ENCODE measurements at regions not wholly inside any gene's neighbourhood (a gene's known extent, or its start where the extent isn't known, plus 50 kb on each side); places are given as distances from the start of the nearest gene placed in this dataset.

DNA sequence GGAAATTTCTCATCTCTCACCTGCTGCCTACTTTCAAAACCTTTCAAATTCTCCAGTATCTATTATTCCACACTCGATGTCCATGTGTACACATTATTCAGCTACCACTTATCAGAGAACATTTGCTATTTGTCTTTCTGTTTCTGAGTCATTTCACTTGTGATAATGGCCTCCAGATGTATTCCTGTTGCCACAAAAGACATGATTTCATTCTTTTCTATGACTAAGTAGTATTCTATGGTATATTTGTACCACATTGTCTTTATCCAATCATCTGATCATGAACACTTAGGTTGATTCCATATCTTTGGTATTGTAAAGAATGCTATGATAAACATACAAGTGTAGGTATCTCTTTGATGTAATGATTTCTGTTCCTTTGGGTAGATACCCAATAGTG lies 310.1 kb upstream of the SPOCK3 start:
- Mint-ChIP-seq H3K27me3 (no peaks in the 10 kb centered on the region), H3K36me3 (ENCODE audit: insufficient read depth) (no peaks in the 10 kb centered on the region), H3K4me1 (ENCODE audit: low read depth in 2 of 2) (no peaks in the 10 kb centered on the region), H3K27ac (no peak overlapping the region), H3K9me3 (peaks cover 3 to 8% of the 10 kb centered on the region in 2 donors), H3K4me3 (no peak overlapping the region)
- ATAC-seq (replicated peaks) (no peak), DNase-seq (no peak)

DNA sequence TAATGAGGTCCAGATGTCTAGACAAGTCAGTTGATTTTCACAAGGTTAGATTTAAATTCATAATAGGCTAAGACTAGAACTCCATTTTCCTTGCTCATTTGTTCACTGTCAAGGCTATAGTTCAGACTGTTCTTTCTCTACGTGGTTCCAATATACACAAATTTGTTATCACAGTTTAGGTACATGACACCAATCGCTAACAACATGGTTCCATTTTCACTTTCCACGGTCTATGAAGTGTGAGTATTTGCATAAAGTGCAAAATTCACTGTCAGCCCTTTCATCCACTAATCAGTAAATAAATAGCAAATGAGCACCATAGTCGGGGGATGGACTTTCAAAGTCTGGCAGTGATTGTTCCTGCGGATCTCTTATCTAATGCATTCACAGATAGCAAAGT lies 315.7 kb upstream of the SPOCK3 start:
- Mint-ChIP-seq H3K27ac (no peak overlapping the region), H3K4me1 (ENCODE audit: low read depth in 2 of 2) (no peaks in the 10 kb centered on the region), H3K36me3 (ENCODE audit: insufficient read depth) (no peaks in the 10 kb centered on the region), H3K4me3 (no peak overlapping the region), H3K27me3 (no peaks in the 10 kb centered on the region), H3K9me3 (peaks cover 8 to 12% of the 10 kb centered on the region in 2 donors)
- DNase-seq (no peak), ATAC-seq (replicated peaks) (no peak)

DNA sequence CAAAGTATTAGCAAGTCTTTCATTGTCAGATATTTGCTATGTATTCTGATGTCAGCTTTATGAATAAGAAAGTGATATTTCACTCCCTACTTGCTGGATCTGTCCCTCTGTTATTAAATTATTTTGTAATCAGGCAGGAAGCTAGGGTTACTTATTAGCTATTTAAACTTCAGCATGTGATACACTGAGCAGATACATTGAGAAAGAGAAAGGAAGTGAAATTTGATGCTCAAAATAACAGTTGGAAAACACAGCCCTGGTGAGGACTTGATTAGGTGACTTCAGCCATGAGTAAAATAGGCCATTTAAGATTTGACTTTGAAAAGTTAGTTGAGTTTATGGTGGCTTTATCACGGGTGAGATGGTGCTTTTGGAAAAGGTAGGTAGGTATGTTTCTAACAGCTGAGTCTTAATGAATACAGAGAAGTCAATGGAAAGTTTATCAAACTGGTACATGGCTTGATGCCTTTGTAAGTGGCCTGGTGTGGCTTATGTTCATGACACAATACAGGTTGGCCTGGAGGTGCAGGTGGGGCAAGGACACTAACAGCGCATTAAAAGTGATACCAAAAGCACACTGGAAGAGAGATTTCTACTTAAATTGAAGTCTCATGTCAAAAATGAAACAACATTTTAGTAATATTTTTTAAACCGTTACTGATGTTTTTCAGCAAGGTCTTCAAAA lies 321.2 kb upstream of the SPOCK3 start:
- Mint-ChIP-seq H3K27me3 (no peaks in the 10 kb centered on the region), H3K4me3 (no peak overlapping the region), H3K9me3 (peaks cover 14 to 15% of the 10 kb centered on the region in 2 donors), H3K27ac (no peak overlapping the region), H3K36me3 (ENCODE audit: insufficient read depth) (no peaks in the 10 kb centered on the region), H3K4me1 (ENCODE audit: low read depth in 2 of 2) (no peaks in the 10 kb centered on the region)
- no peak for ATAC-seq (replicated peaks)
- DNase-seq, result no peak

DNA sequence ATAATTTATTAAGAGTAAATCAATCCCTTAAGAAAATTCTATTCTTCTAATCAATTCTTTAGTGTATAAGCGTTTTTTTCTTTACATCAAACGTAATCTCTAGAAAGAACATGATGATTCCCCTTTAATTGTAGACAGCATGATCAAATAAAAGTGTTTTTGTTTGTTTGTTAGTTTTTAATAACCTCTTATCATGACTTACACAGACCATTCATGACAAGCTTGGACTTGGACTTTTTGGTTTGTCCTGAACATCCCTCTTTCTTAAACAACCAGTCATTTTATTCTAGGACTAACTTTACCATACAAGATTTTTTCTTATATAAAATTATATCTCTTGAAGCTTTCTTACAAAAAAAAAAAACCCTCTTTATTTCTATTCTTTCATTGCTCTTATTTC lies 344.6 kb upstream of the SPOCK3 start:
- no peak for DNase-seq

DNA sequence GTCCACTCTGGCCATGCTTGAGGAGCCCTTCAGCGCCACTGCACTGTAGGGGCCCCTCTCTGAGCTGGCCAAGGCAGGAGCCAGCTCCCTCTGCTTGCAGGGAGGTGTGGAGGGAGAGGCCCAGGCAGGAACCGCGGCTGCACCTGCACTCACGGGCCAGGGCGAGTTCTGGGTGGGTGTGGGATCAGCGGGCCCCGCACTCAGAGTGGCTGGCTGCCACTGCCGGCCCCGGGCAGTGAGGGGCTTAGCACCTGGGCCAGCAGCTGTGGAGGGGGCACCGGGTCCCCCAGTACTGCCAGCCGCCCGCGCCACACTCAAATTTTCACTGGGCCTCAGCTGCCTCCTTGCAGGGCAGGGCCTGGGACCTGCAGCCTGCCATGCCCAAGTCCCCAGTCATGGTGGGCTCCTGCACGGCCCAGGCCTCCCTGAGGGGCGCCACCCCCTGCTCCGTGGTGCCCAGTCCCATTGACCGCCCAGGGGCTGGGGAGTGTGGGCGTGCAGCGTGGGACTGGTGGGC lies 347.2 kb upstream of the SPOCK3 start:
- Mint-ChIP-seq H3K9me3 (peaks cover 8 to 13% of the 10 kb centered on the region in 2 donors), H3K27me3 (no peaks in the 10 kb centered on the region), H3K4me3 (no peak overlapping the region), H3K27ac (no peak overlapping the region), H3K4me1 (ENCODE audit: low read depth in 2 of 2) (no peaks in the 10 kb centered on the region), H3K36me3 (ENCODE audit: insufficient read depth) (no peaks in the 10 kb centered on the region)
- DNase-seq, result no peak
- no peak for ATAC-seq (replicated peaks)

More for the DNA sequence above, 344.6 kb upstream of the SPOCK3 start:
- no peaks in the 10 kb centered on the region for H3K4me1 Mint-ChIP-seq (ENCODE audit: low read depth in 2 of 2)
- no peaks in the 10 kb centered on the region for H3K27me3 Mint-ChIP-seq
- H3K4me3 Mint-ChIP-seq, result no peak overlapping the region
- ATAC-seq (replicated peaks), result no peak
- H3K36me3 Mint-ChIP-seq (ENCODE audit: insufficient read depth), result no peaks in the 10 kb centered on the region
- peaks cover 4 to 13% of the 10 kb centered on the region in 2 donors for H3K9me3 Mint-ChIP-seq
- no peak overlapping the region for H3K27ac Mint-ChIP-seq

DNA sequence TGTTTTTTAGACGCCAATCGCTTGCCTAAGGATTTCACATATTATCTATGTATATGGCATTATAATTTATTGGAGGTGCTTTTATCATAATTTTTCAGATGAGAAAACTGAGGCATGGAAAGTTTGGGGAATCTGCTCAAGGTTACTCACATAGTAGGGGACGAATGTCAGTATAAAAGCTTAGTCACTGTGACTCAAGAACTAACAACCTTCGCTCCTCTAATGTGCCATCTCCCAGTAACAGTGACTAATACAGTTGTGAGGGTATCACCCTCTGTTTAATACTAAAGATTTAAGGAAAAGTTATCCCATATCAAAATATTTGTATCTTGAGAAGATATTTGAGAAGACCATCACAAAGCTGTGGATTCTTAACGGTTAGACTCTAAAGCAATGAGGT lies 353.1 kb upstream of the SPOCK3 start:
- H3K27ac Mint-ChIP-seq, result no peak overlapping the region
- peaks cover 8 to 17% of the 10 kb centered on the region in 2 donors for H3K9me3 Mint-ChIP-seq
- ATAC-seq (replicated peaks) (no peak), DNase-seq (no peak)
- no peaks in the 10 kb centered on the region for H3K4me1 Mint-ChIP-seq (ENCODE audit: low read depth in 2 of 2)
- no peaks in the 10 kb centered on the region for H3K27me3 Mint-ChIP-seq
- H3K36me3 Mint-ChIP-seq (ENCODE audit: insufficient read depth), result no peaks in the 10 kb centered on the region
- H3K4me3 Mint-ChIP-seq, result no peak overlapping the region

DNA sequence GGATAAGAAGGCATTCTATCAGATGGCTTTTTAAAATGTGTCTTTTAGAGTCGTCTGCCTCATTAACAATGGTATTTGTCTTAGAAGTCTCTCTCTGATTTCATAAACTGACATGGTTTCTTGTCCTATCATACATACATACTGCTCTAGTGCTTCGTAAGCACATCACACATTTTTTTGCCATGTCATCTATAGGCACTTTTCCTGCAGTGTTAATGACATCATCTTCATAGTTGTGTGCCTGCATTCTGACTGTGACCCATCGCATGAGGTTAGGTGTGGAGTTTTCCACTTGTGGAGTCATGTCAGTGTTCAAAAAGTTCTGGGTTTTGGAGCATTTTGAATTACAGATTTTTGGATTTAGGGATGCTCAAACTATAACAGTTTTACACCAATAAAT lies 361.6 kb upstream of the SPOCK3 start:
- H3K4me1 Mint-ChIP-seq (ENCODE audit: low read depth in 2 of 2), result no peaks in the 10 kb centered on the region
- no peak overlapping the region for H3K4me3 Mint-ChIP-seq
- no peaks in the 10 kb centered on the region for H3K36me3 Mint-ChIP-seq (ENCODE audit: insufficient read depth)
- no peak overlapping the region for H3K27ac Mint-ChIP-seq
- no peak for DNase-seq
- no peaks in the 10 kb centered on the region for H3K27me3 Mint-ChIP-seq
- ATAC-seq (replicated peaks), result no peak
- H3K9me3 Mint-ChIP-seq, result peaks cover 8 to 14% of the 10 kb centered on the region in 2 donors

DNA sequence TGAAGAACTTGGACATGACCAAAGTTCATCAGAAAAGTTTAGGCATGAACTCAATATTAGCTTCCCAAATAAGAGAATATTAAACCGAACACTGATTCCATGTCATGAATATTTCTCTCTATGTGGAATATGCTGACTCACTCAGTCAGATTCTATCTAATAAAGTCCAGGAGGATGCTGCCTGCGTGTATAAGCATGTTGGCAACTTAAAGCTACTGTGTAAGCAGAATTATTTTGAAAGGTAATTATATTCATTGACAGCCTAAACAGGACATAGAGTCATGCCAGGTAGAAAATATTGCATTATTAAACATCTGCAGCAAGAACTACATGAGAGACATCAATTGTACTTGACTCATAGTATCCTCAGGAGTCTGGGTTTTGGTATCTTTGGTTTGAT lies 367.9 kb upstream of the SPOCK3 start:
- no peaks in the 10 kb centered on the region for H3K27me3 Mint-ChIP-seq
- H3K4me1 Mint-ChIP-seq (ENCODE audit: low read depth in 2 of 2), result no peaks in the 10 kb centered on the region
- no peak overlapping the region for H3K27ac Mint-ChIP-seq
- no peak for DNase-seq
- H3K4me3 Mint-ChIP-seq, result no peak overlapping the region
- H3K9me3 Mint-ChIP-seq, result peaks cover 6 to 8% of the 10 kb centered on the region in 2 donors
- no peak for ATAC-seq (replicated peaks)
- no peaks in the 10 kb centered on the region for H3K36me3 Mint-ChIP-seq (ENCODE audit: insufficient read depth)

DNA sequence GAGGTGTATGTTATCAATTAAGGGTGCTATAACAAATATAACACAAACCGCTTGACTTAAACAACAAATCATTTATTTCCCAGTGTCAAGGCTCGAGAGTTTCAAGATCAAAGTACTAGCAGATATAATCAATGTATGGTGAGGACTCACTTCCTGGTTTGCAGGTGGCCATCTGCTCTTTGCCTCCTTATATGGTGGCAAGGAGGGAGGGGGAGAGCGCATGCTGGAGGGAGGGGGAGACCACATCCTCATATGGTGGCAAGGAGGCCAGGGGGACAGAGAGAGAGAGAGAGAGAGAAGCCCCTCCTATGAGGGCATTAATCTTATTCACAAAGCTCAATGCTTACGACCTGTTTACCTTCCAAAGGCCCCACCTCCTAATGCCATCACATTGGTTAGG lies 372.3 kb upstream of the SPOCK3 start:
- DNase-seq (no peak), ATAC-seq (replicated peaks) (no peak)
- no peaks in the 10 kb centered on the region for H3K27me3 Mint-ChIP-seq
- H3K4me3 Mint-ChIP-seq, result no peak overlapping the region
- H3K36me3 Mint-ChIP-seq (ENCODE audit: insufficient read depth), result no peaks in the 10 kb centered on the region
- H3K9me3 Mint-ChIP-seq, result peaks cover 4 to 8% of the 10 kb centered on the region in 2 donors
- H3K27ac Mint-ChIP-seq, result no peak overlapping the region
- no peaks in the 10 kb centered on the region for H3K4me1 Mint-ChIP-seq (ENCODE audit: low read depth in 2 of 2)

DNA sequence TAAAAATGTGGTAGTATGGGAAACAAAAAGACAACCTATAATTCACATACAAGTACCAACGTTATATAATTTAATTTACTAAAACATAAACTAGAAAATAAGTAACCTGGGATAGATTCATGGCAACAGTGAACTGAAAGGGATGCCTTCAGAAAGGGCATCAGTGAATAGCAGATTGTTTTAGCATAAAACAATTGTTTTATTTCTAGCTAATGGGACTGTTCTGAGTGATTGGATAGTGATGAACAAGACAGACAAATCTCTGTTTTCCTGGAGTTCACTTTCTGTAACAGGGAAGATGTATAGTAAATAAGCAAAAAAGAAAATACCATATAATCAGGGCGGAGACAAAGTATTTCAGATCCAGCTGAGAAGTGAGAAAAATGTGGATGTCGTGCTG lies 379.1 kb upstream of the SPOCK3 start:
- peaks cover 9 to 16% of the 10 kb centered on the region in 2 donors for H3K9me3 Mint-ChIP-seq
- H3K27me3 Mint-ChIP-seq, result no peaks in the 10 kb centered on the region
- DNase-seq, result no peak
- no peak overlapping the region for H3K4me3 Mint-ChIP-seq
- H3K27ac Mint-ChIP-seq, result no peak overlapping the region
- no peaks in the 10 kb centered on the region for H3K36me3 Mint-ChIP-seq (ENCODE audit: insufficient read depth)
- no peaks in the 10 kb centered on the region for H3K4me1 Mint-ChIP-seq (ENCODE audit: low read depth in 2 of 2)
- ATAC-seq (replicated peaks), result no peak

DNA sequence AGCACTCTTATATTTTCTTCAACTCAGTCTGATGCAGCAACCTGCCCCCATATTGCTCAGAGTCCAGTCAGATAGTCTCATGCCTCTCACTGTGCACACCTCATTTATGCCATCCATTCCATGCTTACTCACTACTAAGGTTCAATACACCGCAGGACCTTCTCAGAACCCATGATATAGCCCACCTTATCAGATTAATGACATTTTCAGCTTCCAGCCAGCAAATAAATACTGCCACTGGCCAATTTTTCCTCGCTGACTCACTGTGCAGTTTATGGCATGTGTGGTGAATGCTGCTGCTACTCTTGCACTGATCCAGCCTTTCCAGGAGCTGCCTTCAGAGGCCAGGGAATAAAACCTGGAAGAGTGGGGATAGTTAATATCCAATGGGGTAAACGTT lies 380.6 kb upstream of the SPOCK3 start:
- Mint-ChIP-seq H3K36me3 (ENCODE audit: insufficient read depth) (no peaks in the 10 kb centered on the region), H3K27me3 (no peaks in the 10 kb centered on the region), H3K9me3 (peaks cover 7 to 8% of the 10 kb centered on the region in 2 donors), H3K4me1 (ENCODE audit: low read depth in 2 of 2) (no peaks in the 10 kb centered on the region), H3K4me3 (no peak overlapping the region), H3K27ac (no peak overlapping the region)
- DNase-seq, result no peak
- no peak for ATAC-seq (replicated peaks)

DNA sequence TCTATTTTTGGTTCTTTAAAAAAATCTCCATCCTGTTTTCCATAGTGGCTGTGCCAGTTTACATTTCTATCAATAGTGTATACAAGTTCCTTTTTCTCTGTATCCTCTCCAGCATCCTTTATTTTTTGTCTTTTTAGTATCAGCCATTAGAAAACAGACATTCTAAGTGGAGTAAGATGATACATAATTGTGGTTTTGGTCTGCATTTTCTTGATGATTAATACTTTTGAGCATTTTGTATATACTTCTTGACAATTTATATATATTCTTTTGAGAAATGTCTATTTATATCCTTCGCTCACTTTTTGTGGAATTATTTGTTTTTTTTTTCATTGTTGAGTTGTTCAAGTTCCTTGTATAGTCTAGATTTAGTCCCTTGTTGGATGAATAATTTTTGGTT lies 382.2 kb upstream of the SPOCK3 start:
- H3K4me3 Mint-ChIP-seq, result no peak overlapping the region
- no peak overlapping the region for H3K27ac Mint-ChIP-seq
- no peak for DNase-seq
- no peaks in the 10 kb centered on the region for H3K27me3 Mint-ChIP-seq
- H3K9me3 Mint-ChIP-seq, result peaks cover 6 to 8% of the 10 kb centered on the region in 2 donors
- ATAC-seq (replicated peaks), result no peak
- H3K36me3 Mint-ChIP-seq (ENCODE audit: insufficient read depth), result no peaks in the 10 kb centered on the region
- H3K4me1 Mint-ChIP-seq (ENCODE audit: low read depth in 2 of 2), result no peaks in the 10 kb centered on the region

DNA sequence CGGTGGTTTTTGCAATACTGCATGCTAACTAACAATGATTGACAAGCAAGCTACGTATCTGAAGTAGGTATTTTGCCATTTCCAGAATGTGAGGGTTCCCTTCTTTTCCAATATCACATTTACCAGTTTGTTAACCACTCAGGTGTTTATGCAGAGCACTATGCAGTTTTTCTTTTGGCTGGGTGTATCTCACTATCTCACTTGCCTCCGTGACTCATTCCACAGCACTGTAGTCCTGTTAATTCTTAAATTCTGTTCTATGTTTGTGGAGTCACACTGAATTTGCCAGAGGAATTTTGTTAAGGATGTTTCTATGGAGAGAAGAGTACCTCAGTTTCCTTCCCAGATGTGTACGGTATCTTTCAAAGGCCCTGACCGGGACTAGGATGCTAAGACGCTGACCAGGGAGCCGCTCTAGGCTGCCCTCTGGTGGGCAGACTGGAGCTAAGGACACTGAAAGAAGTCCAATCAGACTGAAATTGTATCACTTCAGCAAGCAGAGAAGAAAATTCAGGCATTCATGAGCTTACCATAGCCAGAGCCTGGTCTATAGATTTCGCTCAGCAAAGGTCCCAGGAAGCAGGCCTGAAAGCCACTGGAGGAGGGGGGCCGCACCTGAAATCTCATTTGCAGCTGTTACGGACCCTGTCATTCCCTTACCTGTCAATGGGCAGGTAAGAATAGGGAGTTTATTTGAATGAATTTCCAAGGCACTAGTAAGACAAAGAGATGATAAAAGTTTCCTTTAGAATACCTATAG lies 388.4 kb upstream of the SPOCK3 start:
- H3K27me3 Mint-ChIP-seq, result no peaks in the 10 kb centered on the region
- H3K27ac Mint-ChIP-seq, result no peak overlapping the region
- DNase-seq (no peak), ATAC-seq (replicated peaks) (no peak)
- peaks cover 0 to 3% of the 10 kb centered on the region in 2 donors for H3K9me3 Mint-ChIP-seq
- no peak overlapping the region for H3K4me3 Mint-ChIP-seq
- H3K36me3 Mint-ChIP-seq (ENCODE audit: insufficient read depth), result no peaks in the 10 kb centered on the region
- H3K4me1 Mint-ChIP-seq (ENCODE audit: low read depth in 2 of 2), result no peaks in the 10 kb centered on the region

DNA sequence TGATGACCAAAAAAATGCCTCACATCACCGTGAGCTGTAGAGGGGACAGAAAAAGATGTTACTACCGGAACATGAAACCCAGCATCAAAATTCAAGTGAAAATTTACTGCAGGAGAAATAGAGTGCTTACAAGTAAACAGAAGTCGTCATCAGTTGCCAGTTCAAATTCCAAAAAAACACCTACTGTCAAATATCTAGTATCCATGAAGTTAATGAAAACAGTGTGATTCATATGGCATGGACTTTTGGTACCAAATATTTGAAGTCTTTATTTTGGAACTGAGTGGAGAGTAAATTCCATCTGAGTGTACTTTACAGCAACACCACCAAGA lies 388.9 kb upstream of the SPOCK3 start:
- no peak for DNase-seq
- no peaks in the 10 kb centered on the region for H3K36me3 Mint-ChIP-seq (ENCODE audit: insufficient read depth)
- H3K27ac Mint-ChIP-seq, result no peak overlapping the region
- no peak overlapping the region for H3K4me3 Mint-ChIP-seq
- no peaks in the 10 kb centered on the region for H3K4me1 Mint-ChIP-seq (ENCODE audit: low read depth in 2 of 2)
- no peaks in the 10 kb centered on the region for H3K27me3 Mint-ChIP-seq
- peaks cover 0 to 3% of the 10 kb centered on the region in 2 donors for H3K9me3 Mint-ChIP-seq
- no peak for ATAC-seq (replicated peaks)
